OCI-M1 (cell line): ENCODE measurements at regions not wholly inside any gene's neighbourhood (a gene's known extent, or its start where the extent isn't known, plus 50 kb on each side); places are given as distances from the start of the nearest gene placed in this dataset.
"Not testable (repeated sequence)": the region's sequence is repeated elsewhere in the genome, so short reads cannot be mapped to it uniquely, and the experiment has no call there.

Experiments used
- DNase-seq: peaks from one replicate; lab custom pipeline; 2025; lab: John Stamatoyannopoulos, UW

GRCh38 chr9:95732802-95733688 is 142.4 kb upstream of the ERCC6L2 start:
- no peak for DNase-seq

- no peak for DNase-seq
Measured at GRCh38 chr9:95731876-95732275, 143.6 kb upstream of the ERCC6L2 start.

- no peak for DNase-seq
Measured at GRCh38 chr9:95729669-95730368, 145.7 kb upstream of the ERCC6L2 start.

GRCh38 chr9:95729046-95729445 is 146.4 kb upstream of the ERCC6L2 start:
- DNase-seq = no peak

- no peak for DNase-seq
Measured at GRCh38 chr9:95727947-95728520, 147.5 kb upstream of the ERCC6L2 start.

GRCh38 chr9:95726756-95727155 is 148.7 kb upstream of the ERCC6L2 start:
- peak; percentile 69 for DNase-seq

- no peak for DNase-seq
Measured at GRCh38 chr9:95725045-95725444, 150.4 kb upstream of the ERCC6L2 start.

- DNase-seq = no peak
Measured at GRCh38 chr9:95724253-95724991, 151.1 kb upstream of the ERCC6L2 start.

- DNase-seq = no peak
Measured at GRCh38 chr9:95722141-95722540, 153.3 kb upstream of the ERCC6L2 start.

- DNase-seq = no peak
Measured at GRCh38 chr9:95721061-95721531, 154.4 kb upstream of the ERCC6L2 start.

GRCh38 chr9:95720496-95720895 is 155.0 kb upstream of the ERCC6L2 start:
- DNase-seq = no peak

GRCh38 chr9:95719354-95719753 is 156.1 kb upstream of the ERCC6L2 start:
- no peak for DNase-seq

- DNase-seq = no peak
Measured at GRCh38 chr9:95718263-95718662, 157.2 kb upstream of the ERCC6L2 start.

GRCh38 chr9:95715868-95716435 is 159.5 kb upstream of the ERCC6L2 start:
- no peak for DNase-seq

GRCh38 chr9:95710446-95710845 is 165.0 kb upstream of the ERCC6L2 start:
- no peak for DNase-seq

GRCh38 chr9:95696701-95697100 is 178.8 kb upstream of the ERCC6L2 start:
- no peak for DNase-seq

- DNase-seq = no peak
Measured at GRCh38 chr9:95691435-95691834, 174.7 kb upstream of the PTCH1 start.

GRCh38 chr9:95689669-95690068 is 172.9 kb upstream of the PTCH1 start:
- no peak for DNase-seq

- no peak for DNase-seq
Measured at GRCh38 chr9:95684516-95684915, 167.7 kb upstream of the PTCH1 start.

- not testable (repeated sequence) for DNase-seq
Measured at GRCh38 chr9:95680306-95680705, 163.5 kb upstream of the PTCH1 start.

- DNase-seq = no peak
Measured at GRCh38 chr9:95679874-95680273, 163.1 kb upstream of the PTCH1 start.

- DNase-seq = no peak
Measured at GRCh38 chr9:95678759-95679158, 162.0 kb upstream of the PTCH1 start.
